Posterior vena cava (tissue), 2 donors: ENCODE measurements at regions not wholly inside any gene's neighbourhood (a gene's known extent, or its start where the extent isn't known, plus 50 kb on each side); places are given as distances from the start of the nearest gene placed in this dataset.

Experiments used
- DNase-seq: peaks from one replicate; pipeline ENCODE4 v3.0.0-alpha.2; 2020; ENCODE audit warnings: low spot score
- intact Hi-C, 2 donors: fragments of 100-400 bp; cut with DNase I; formaldehyde crosslinking; loops; one replicate each; pipeline versions ENCODE4 v1.14.1 to v1.14.2; 2022 to 2023
- donor health status: DM: yes; HTN: yes; CAD: no.
- donor health status: DM: yes; HTN: yes; CAD: no.

GRCh38 chr10:33453081-33454025 is 118.9 kb upstream of the NRP1 start:
- no peak for DNase-seq
- intact Hi-C loops: no loop called here

GRCh38 chr10:33448421-33449140 is 114.1 kb upstream of the NRP1 start:
- no peak for DNase-seq
- intact Hi-C loops: no loop called here

GRCh38 chr10:33441561-33441960 is 107.1 kb upstream of the NRP1 start:
- intact Hi-C loops: no loop called here
- DNase-seq: no peak

GRCh38 chr10:33434933-33435332 is 100.5 kb upstream of the NRP1 start:
- intact Hi-C loops: no loop called here
- DNase-seq: no peak

- DNase-seq: no peak
- intact Hi-C loops: no loop called here
Observed at GRCh38 chr10:33428682-33429081, 94.2 kb upstream of the NRP1 start.

GRCh38 chr10:33423154-33423529 is 88.7 kb upstream of the NRP1 start:
- DNase-seq: no peak
- intact Hi-C loops: no loop called here

- intact Hi-C loops: no loop called here
Observed at GRCh38 chr10:33422471-33423153, 88.1 kb upstream of the NRP1 start.

GRCh38 chr10:33421789-33422462 is 87.5 kb upstream of the NRP1 start:
- intact Hi-C loops: no loop called here
- no peak for DNase-seq

More at GRCh38 chr10:33422471-33423153, 88.1 kb upstream of the NRP1 start:
- no peak for DNase-seq

- DNase-seq: no peak
- intact Hi-C loops: no loop called here
Observed at GRCh38 chr10:33419311-33419710, 84.8 kb upstream of the NRP1 start.

- intact Hi-C loops: no loop called here
- no peak for DNase-seq
Observed at GRCh38 chr10:33418301-33418700, 83.8 kb upstream of the NRP1 start.

GRCh38 chr10:33416691-33417090 is 82.2 kb upstream of the NRP1 start:
- intact Hi-C loops: no loop called here
- DNase-seq: no peak

- intact Hi-C loops: no loop called here
- no peak for DNase-seq
Observed at GRCh38 chr10:33416209-33416608, 81.7 kb upstream of the NRP1 start.

GRCh38 chr10:33414841-33415240 is 80.4 kb upstream of the NRP1 start:
- intact Hi-C loops: no loop called here
- DNase-seq: no peak

GRCh38 chr10:33412653-33413361 is 78.3 kb upstream of the NRP1 start:
- DNase-seq: peak; percentile 83
- intact Hi-C loops: no loop called here

GRCh38 chr10:33412241-33412640 is 77.8 kb upstream of the NRP1 start:
- intact Hi-C loops: no loop called here
- DNase-seq: no peak

- intact Hi-C loops: no loop called here
- no peak for DNase-seq
Observed at GRCh38 chr10:33410860-33411234, 76.4 kb upstream of the NRP1 start.

- no peak for DNase-seq
- intact Hi-C loops: no loop called here
Observed at GRCh38 chr10:33410096-33410859, 75.8 kb upstream of the NRP1 start.

GRCh38 chr10:33406596-33406995 is 72.1 kb upstream of the NRP1 start:
- no peak for DNase-seq
- intact Hi-C loops: no loop called here
